Osteocyte (in vitro differentiated cells): ENCODE measurements at regions not wholly inside any gene's neighbourhood (a gene's known extent, or its start where the extent isn't known, plus 50 kb on each side); places are given as distances from the start of the nearest gene placed in this dataset.

Experiments
- DNase-seq: peaks from one replicate; pipeline ENCODE4 v3.0.0; 2021; ENCODE audit warnings: mixed read lengths; ENCODE audit not compliant: unreplicated experiment; ENCODE audit errors: extremely low spot score
- H3K27ac Mint-ChIP-seq: one replicate; pipeline ENCODE4 v1.8.0; 2021; ENCODE audit warnings: mild to moderate bottlenecking, mixed read lengths; ENCODE audit not compliant: unreplicated experiment
- H3K27me3 Mint-ChIP-seq: one replicate; pipeline ENCODE4 v1.8.0; 2021; ENCODE audit warnings: mixed read lengths; ENCODE audit not compliant: unreplicated experiment
- H3K36me3 Mint-ChIP-seq: one replicate; pipeline ENCODE4 v1.8.0; 2021; ENCODE audit warnings: mixed read lengths; ENCODE audit not compliant: unreplicated experiment
- H3K4me1 Mint-ChIP-seq: one replicate; pipeline ENCODE4 v1.8.0; 2021; ENCODE audit warnings: mixed read lengths; ENCODE audit not compliant: unreplicated experiment
- H3K4me3 Mint-ChIP-seq: one replicate; pipeline ENCODE4 v1.8.0; 2021; ENCODE audit warnings: mild to moderate bottlenecking, moderate library complexity, mixed read lengths; ENCODE audit not compliant: unreplicated experiment
- H3K9me3 Mint-ChIP-seq: one replicate; pipeline ENCODE4 v1.8.0; 2021; ENCODE audit warnings: mixed read lengths; ENCODE audit not compliant: unreplicated experiment
- TF ChIP-seq, protein P1 (sequence below): fragments of 200-600 bp; sonication (generic); IDR thresholded peaks from 2 replicates; pipeline ENCODE4 v1.5.0; 2021; ENCODE audit warnings: antibody characterized with exemption, mild to moderate bottlenecking, moderate library complexity

- H3K9me3 Mint-ChIP-seq: no peaks in the 10 kb centered on the region
- no peaks in the 10 kb centered on the region for H3K36me3 Mint-ChIP-seq
- peaks cover 17% of the 10 kb centered on the region for H3K27me3 Mint-ChIP-seq
- TF ChIP-seq, protein P1, sequence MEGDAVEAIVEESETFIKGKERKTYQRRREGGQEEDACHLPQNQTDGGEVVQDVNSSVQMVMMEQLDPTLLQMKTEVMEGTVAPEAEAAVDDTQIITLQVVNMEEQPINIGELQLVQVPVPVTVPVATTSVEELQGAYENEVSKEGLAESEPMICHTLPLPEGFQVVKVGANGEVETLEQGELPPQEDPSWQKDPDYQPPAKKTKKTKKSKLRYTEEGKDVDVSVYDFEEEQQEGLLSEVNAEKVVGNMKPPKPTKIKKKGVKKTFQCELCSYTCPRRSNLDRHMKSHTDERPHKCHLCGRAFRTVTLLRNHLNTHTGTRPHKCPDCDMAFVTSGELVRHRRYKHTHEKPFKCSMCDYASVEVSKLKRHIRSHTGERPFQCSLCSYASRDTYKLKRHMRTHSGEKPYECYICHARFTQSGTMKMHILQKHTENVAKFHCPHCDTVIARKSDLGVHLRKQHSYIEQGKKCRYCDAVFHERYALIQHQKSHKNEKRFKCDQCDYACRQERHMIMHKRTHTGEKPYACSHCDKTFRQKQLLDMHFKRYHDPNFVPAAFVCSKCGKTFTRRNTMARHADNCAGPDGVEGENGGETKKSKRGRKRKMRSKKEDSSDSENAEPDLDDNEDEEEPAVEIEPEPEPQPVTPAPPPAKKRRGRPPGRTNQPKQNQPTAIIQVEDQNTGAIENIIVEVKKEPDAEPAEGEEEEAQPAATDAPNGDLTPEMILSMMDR: no peak
- H3K4me3 Mint-ChIP-seq: no peak overlapping the region
- peaks cover 16% of the 10 kb centered on the region for H3K4me1 Mint-ChIP-seq
- no peak overlapping the region for H3K27ac Mint-ChIP-seq
- DNase-seq: no peak
Observed at GRCh38 chr21:35782667-35783066, 277.7 kb downstream of the SETD4 start.

GRCh38 chr21:35780983-35781382 lies 279.3 kb downstream of the SETD4 start:
- no peak overlapping the region for H3K27ac Mint-ChIP-seq
- peaks cover 9% of the 10 kb centered on the region for H3K27me3 Mint-ChIP-seq
- H3K4me1 Mint-ChIP-seq: peaks cover 16% of the 10 kb centered on the region
- no peak overlapping the region for H3K4me3 Mint-ChIP-seq
- TF ChIP-seq, protein P1: no peak
- DNase-seq: no peak
- H3K36me3 Mint-ChIP-seq: no peaks in the 10 kb centered on the region
- H3K9me3 Mint-ChIP-seq: no peaks in the 10 kb centered on the region

DNA sequence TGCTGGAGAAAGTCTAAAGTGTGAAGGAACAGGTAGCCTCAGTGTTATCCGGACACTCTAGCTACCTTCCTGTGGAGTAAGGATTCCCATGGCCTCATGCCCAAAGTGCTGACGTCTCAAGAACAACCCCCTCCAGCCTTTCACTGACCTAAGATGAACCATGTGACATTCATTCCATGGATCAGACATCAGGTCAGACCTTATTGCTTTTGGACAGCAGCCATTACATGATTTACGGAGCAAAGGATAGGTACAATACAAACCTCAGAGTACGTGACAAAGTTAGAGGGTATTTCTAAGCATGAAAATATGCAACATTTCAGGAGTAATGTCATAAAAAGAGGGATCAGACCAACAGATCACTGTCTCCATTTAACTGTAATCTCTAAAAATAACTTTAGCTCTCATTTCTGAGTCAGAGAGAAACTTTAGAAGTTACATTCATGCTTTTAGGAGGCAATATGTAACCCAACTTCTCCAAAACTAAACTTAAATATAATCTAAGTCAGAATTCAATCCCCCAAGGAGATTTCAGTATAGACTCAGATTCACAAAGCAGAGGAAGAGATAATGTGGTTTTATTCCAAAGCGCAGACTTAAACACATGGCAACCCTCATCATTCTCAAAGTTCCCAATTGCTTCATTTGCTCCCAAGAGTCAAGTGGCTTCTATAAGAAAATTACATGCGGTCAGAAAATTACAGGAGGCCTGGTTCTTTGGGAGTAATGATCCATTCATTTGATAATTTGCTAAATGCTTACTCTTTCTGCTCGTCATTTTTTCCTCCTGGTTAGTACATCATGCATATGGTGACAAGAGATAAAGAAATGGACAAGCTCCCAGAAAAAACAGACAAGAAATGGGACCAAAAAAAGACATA lies 280.4 kb downstream of the SETD4 start:
- Mint-ChIP-seq H3K4me3 (no peak overlapping the region), H3K27ac (peak overlapping the region; percentile 50), H3K4me1 (peaks cover 16% of the 10 kb centered on the region), H3K9me3 (no peaks in the 10 kb centered on the region), H3K36me3 (no peaks in the 10 kb centered on the region), H3K27me3 (peaks cover 4% of the 10 kb centered on the region)
- DNase-seq: no peak
- TF ChIP-seq, protein P1: no peak

DNA sequence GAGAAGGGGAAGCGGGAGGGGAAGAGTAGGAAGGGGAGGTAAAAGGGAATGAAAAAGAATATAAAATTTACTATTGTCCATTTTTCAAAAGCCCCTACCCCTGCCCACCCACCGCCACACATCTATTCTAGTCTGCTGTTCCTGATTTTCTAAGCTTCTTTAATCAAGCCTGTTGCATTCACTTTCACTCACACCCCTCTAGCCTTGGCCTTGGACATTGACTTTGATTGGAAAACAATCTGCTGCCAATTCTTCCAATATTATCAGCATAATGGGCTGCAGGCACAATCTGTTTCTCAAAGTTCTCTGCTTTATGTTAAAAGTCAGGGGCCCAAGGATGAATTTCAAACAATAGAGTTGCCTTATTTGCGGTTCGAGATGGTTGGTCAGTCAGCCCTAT lies 281.2 kb downstream of the SETD4 start:
- Mint-ChIP-seq H3K9me3 (no peaks in the 10 kb centered on the region), H3K27me3 (no peaks in the 10 kb centered on the region), H3K4me3 (no peak overlapping the region), H3K4me1 (peaks cover 16% of the 10 kb centered on the region), H3K27ac (no peak overlapping the region), H3K36me3 (no peaks in the 10 kb centered on the region)
- TF ChIP-seq, protein P1: no peak
- DNase-seq: no peak

- H3K4me3 Mint-ChIP-seq: no peak overlapping the region
- H3K4me1 Mint-ChIP-seq: peaks cover 22% of the 10 kb centered on the region
- peak; percentile 64 for DNase-seq
- H3K36me3 Mint-ChIP-seq: no peaks in the 10 kb centered on the region
- TF ChIP-seq, protein P1: no peak
- no peaks in the 10 kb centered on the region for H3K27me3 Mint-ChIP-seq
- no peaks in the 10 kb centered on the region for H3K9me3 Mint-ChIP-seq
- no peak overlapping the region for H3K27ac Mint-ChIP-seq
Observed at GRCh38 chr21:35777081-35777480, 283.2 kb downstream of the SETD4 start.
